Erythroblast (primary cell): ENCODE measurements at regions not wholly inside any gene's neighbourhood (a gene's known extent, or its start where the extent isn't known, plus 50 kb on each side); places are given as distances from the start of the nearest gene placed in this dataset.

Experiments used
- GATA1 ChIP-seq: IDR thresholded peaks from 2 replicates; pipeline ENCODE4 v1.6.1; 2011; ENCODE audit warnings: low read depth, mild to moderate bottlenecking, control low read depth, low read length, moderate library complexity
- POLR2A ChIP-seq: IDR thresholded peaks from 2 replicates; pipeline ENCODE4 v1.6.1; 2011; ENCODE audit warnings: mild to moderate bottlenecking, low read length

GRCh38 chr21:24369746-24370145 lies 1237.5 kb downstream of the MRPL39 start:
- TF ChIP-seq POLR2A = no peak
- no peak for TF ChIP-seq GATA1
